ENCODE measurements at regions not wholly inside any gene's neighbourhood (a gene's known extent, or its start where the extent isn't known, plus 50 kb on each side); places are given as distances from the start of the nearest gene placed in this dataset.

GRCh38 chr4:156201050-156201449, 247.4 kb upstream of the CTSO start:
- no peak for TF ChIP-seq CTCF (conservative IDR thresholded peaks at IDR 0.05 in 1 of 2, IDR thresholded peaks at IDR 0.05 in 1 of 2; ENCODE audit: extremely low read depth in 1 of 2, insufficient read depth in 1 of 2, low read depth in 1 of 2, low read length in 2 of 2)
- no peak for TF ChIP-seq EZH2 (IDR thresholded peaks at IDR 0.05; ENCODE audit: borderline replicate concordance, low read length)

Measured in mammary epithelial cell (primary cell).